NCI-H187 treated with DMSO at 0.1 percent for 48 hours (cell line): ENCODE measurements at regions not wholly inside any gene's neighbourhood (a gene's known extent, or its start where the extent isn't known, plus 50 kb on each side); places are given as distances from the start of the nearest gene placed in this dataset.

Experiments used
- DNase-seq: peaks from one replicate; lab custom pipeline; 2025; lab: John Stamatoyannopoulos, UW

DNA sequence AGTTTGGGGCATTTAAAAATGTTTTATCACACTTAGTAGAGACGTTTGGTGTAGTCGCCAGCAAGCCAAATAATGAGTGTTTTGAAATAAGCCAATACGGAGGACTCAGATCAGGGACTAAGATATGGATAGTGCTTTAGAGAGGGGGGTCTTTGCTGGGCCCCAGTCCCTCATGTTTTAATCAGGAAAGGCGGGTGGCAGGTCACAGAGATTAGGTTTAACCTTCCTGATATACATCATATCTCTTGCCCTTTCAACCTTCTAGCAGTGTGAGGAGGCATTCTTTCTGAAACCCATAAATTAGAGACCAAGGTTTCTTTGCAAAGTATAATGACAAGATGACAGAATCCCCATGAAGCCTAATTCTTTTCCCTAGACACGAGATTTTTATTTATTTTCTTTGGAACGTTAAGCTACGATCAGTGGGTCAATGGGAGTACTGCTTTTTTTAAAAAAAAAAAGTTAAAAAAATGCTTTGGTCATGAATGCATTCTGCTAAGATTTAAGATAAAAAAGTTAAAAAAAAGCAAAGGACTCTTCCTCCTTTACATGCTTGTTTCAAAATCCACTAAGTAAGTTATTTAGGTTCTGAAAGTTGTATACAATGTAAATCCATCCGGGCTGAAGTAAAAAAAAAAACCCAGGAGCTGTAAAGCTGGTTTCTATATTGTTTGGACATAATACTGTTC lies 572.1 kb upstream of the SALL1 start:
- no peak for DNase-seq

DNA sequence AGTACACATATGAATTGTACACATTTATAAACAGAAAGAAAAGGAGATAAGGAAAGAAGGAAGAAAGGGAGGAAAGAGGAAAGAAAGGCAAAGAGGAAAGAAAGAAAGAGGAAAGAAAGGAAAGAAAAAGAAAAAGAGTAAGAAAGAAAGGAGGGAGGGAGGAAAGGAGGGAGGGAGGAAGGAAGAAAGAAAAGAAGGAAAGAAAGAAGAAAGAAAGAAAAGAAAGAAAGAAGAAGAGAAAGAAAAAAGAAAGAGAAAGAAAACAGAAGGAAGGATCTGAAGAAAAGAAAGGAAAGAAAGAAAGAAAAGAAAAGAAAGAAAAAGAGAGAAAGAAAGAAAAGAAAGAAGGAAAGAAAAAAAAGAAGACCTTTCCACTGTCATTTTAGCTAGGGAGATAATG lies 571.4 kb upstream of the SALL1 start:
- no peak for DNase-seq

DNA sequence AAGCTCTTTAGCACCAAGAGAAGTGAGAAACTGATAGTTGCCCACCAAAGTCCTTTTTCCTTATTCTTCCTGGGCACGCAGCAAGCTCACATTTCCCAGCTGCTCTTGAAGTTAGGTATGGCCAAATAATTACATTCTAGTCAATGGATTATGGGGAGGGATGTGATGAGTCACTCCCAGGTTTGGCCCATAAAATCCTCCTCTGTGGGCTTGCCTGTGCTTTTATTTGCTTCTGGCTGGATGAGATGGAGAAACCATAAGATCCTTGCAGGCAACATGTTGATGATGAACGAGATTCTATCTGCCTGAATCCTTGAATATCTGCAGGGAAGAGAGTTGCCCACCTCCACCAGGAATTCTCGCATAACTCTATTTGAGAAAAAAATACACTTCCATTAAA lies 568.3 kb upstream of the SALL1 start:
- no peak for DNase-seq

DNA sequence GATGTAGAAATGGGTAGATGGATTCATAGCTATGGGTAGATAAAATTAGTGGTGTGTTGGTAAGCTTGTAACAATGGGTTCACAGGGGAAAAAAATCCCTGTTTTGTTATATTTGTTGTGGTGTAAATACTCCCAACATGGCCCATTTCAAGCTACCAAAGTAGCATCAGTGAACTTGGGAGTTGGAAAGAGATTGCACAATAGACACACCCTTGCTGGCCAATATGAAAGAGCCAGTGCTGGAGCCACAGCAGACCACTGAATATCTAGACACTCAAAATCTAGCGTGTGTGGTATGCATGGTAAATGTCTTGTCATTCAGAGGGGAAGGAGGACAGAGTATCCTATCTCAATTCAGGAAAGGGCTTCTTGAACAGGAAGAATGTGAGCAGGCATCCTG lies 565.1 kb upstream of the SALL1 start:
- no peak for DNase-seq

DNA sequence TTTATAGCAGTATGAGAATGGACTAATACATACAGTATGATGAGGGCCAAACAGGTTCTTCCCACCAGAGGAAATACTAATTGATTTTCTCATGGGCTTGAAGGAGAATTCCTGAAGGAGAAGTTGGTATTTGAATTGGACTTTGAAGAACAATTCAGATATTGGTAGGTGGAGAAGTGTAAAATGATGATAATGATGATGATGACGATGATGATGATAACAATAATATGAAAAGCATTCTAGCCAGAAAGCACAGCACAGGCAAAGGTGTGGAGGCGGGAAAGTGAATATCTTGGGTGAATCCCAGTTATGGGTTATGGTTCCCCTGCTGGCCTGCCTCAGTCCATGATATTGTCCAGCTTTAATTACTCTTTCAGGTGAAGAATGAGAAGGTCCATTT lies 562.4 kb upstream of the SALL1 start:
- DNase-seq, result no peak

DNA sequence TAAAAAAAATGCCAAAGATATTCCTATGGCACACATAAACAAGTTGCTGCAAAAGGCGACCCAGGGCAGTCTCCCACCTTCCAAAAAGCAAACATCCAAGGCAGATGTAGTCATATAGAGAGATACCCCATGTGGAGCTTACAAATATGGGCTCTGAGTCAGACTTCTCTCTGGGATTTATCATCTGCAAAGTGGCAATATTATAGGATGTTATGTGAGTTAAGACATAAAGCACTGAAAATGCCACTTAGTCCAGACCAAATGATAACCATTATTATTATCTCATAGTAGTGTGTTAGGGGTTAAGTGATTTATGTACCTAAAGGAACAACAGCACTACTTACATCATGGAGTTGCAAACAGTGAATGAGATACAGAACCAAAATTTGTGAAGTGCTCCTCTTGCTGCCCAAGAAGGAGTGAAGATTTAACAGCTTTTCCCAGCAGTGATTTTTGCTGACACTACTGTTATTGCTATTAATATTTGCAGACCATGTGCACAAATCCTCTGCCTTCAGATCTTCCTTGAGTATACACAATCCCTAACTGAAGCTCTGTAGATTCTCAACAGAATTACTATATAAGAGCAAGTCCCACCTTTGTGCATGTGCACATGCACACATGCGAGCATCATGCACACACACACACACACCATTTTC lies 560.0 kb upstream of the SALL1 start:
- no peak for DNase-seq

DNA sequence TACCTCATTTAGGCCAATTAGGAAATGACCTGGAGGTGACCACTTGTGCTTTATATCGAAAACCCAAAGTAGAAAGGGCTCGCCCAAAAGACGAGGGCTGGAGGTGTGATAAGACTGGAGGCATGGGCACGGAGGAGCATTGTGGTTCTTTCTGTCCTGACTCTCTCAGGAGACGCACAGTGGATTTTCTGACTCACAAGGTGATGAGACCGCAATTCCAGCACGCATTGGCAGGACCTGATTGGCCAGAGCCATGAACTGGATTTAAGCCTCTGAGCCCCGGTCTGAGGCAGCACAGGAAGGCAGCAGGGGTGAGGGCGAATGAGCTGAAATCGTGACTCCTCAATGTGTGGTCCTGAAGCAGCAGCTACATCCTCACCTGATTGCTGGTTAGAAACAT lies 559.1 kb upstream of the SALL1 start:
- no peak for DNase-seq

DNA sequence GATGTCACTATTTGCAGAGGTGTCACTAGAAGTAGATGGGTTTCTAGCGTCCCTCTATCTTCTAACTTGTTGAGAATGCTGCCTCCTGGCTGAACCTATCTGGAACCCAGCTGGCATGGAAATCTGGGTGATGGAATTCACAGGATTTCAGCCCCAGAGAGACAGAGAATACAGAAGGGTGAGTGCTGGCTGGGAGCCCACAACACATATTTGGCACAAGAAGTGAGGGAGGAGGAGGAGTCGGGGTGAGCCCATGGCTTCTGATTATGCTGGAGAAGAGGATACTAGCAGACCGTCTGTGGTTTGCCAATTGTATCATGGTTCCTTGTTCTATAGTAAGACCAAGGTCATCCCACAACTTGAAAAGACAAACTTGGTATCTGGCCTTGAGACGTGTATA lies 557.8 kb upstream of the SALL1 start:
- DNase-seq, result no peak

DNA sequence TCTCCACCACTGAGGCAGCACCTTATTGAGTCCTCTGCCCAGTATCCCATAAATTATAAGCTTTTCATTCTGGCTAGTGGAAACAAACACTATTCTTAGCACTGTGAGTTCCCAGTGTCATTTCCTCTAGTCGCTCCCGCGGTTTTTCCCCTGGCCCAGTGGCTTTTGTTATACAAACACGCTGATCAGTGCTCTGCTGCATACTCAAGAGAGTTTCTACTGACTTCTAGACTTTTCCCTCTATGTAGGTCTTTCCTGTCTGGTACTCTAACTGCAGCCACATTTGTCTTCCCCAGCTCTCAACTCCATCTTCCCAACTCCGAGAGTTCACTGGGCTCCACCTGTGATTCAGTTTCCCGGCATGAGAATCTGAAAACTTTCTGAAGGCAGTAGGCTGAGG lies 556.6 kb upstream of the SALL1 start:
- no peak for DNase-seq

DNA sequence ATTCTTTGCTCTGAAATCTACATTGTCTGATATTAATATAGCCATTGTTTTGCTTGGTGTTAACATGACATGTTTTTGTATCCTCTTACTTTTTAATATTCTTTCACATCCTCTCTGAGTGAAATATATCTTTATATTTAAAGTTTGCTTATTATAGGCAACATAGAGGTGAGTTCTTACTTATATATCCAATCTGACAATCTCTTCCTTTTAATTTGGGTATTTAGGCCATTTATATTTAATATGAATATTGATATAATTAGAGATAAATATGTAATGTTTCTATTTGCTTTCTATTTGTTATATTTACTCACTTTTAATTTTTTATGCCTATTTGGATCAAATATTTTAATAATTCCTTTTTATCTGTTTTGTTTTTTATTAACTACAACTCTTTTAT lies 554.1 kb upstream of the SALL1 start:
- no peak for DNase-seq

DNA sequence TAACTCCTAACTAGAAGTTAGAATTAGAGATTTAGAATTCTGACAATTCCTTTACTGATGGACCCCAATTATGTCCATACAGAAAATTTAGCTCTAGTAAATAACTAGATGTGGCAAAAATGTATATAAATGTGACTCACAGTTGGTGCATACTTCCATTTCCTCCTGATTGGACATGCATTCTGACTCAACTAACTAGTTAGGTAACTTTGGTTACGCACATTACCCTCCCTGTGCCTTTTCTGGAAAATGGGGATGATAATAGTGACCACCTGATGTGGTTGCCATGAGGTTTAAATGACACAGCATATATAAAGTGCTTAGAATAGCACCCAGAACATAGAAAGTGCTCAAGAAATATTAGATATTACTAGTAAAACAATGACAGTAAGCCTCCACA lies 550.0 kb upstream of the SALL1 start:
- no peak for DNase-seq

DNA sequence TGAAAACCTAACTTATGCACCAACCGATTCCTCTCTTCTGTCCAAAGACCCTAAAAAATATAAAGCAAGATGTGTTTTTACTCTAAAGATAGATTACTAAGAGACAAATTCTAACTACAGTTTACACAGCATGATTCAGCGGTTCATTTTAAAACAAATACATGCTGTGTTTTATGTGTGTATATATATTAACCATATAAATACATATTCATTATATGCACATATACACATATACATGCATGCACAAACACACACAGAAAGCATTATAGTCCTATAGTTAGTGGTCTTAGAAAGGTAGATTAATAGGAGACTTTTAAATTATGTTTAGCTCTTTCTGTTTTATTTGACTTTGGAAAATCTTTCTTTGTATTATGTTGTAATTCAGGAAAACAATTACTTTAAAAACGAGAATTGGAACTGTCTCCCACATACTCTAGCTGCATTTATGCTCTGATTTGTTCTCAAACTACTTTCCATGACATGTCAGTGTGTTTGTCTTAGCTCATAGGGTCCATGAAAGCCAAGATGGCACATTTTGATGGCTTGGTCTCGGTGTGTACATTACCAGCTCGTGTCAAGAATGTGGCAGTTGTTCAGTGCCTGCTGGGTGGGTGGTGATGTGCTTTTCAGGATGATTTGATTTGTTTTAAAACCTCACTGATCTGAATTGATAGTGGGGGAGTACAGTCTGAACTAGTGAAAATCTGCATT lies 548.8 kb upstream of the SALL1 start:
- no peak for DNase-seq

DNA sequence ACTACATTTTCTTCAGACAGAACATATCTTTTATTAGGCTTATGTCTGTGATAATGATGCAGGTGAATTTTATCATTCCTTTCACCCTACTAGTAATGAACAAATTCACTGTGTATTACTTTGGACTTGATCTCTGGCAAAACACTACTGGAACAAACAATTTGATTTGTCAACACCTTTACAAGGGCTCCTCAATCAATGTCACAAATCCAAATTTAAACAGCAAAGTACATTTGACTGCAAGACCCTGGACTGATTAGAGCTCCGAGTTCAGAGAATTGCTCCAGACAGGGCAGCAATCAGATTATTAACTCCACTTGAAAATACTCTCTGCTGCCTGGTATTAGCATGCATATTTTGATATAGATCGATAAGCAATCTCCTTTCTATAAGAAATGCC lies 547.6 kb upstream of the SALL1 start:
- DNase-seq, result no peak

DNA sequence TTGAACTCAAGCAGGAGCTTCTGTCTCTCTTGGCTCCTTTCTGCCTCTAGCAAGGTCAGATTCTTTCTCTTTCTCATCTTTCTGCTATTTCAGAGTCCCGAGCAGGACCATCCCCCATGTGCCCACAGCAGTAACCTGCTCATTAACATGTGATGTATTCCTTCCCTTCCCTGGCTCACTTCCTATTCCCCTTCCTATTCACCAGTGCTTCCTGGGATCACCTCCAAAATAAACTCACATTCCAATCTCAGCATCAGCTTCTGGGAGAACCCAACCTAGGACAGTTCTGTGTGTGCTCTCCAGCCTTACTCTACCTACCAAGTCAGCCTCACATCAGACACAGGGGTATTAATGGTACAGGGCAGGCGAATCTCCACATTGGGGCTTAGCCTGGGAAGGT lies 546.4 kb upstream of the SALL1 start:
- DNase-seq, result no peak

DNA sequence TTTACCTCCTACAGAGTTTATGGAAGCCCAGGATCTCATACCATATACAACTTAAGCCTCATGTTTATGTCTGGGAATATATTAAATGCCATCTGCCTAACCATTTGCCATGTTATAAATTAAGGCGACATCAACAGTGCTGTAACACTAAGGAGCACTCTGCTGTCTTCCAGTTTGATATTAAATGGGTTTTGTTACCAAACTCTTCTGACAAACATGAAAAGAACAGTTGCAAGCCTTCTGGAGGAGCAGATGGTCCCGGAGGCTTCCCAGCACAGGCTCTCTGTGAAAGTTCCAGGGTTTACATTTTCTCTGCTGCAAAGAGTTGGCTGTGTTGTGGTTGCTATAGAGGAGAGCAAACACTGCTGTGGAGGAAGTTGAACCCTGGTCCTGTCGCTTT lies 545.3 kb upstream of the SALL1 start:
- no peak for DNase-seq

DNA sequence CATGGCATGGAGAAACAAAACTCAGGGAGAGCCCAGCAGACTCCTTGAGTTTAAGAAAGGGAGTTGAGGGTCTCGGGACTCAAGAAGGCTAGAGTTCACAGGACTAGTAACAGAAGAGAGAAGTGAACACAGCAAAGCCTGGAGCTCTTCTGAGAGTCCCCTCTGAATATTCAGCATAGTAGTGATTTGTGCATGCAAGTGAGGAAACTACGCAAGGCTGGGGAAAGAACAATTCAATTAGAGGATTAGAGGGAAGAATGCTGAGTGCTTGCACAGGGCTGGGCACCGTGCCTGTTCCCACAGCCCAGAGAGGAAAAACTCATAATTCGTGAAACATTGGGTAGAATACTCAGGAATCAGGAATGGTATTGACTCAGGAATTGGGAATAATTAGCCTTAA lies 540.0 kb upstream of the SALL1 start:
- DNase-seq, result no peak

DNA sequence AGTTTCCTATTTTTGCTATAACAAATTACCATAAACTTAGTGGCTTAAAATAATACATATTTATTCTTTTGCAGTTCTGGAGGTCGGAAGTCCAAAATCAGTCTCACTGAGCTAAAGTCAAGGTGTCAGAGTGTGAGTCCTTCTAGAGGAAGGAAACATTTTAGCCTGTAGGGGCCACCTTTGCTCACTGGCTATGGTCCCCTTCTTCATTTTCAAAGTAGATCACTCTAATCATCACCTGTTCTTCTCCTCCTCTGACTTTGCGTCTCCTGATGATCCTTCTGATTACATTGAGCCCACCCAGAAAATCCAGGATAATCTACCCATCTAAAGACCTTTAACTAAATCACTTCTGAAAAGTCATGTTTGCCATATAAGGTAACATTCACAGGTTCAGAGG lies 534.4 kb upstream of the SALL1 start:
- no peak for DNase-seq

DNA sequence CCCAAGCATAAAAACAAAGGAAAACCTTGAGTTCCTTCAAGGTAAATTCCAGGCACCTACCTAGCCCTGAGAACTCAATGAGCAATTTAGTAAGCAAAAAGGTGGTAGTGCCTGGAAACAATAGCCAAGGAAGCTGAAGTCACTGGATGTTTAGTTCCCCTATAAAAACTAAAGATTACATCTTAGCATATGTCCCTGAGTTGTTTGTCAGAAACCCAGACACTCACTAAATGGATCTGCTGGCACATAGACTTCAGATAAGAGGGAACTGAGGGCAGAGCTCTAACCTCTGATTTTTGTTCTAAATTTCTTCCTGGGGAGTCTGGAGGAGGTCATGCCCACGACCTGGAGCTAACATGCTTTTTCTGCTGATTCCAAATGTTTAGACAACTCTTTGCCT lies 532.8 kb upstream of the SALL1 start:
- DNase-seq, result no peak

DNA sequence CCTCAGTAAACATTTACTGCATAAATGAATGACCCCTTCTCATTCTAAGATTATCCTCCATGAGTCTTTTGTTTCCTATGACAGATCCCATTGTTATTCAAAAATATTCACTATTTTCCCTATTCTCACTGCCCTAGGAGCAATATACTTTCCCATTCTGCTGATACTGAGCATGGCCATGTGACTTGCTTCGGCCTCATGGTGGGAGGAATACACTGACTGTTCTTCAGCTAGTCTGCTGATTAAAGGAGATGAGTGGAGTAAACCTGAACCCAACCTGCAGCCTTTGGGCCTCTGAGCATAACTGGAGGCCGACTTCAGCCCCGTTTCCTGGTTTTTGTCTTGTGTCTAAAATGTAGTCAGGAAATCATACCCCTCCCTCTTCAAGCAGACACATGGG lies 531.8 kb upstream of the SALL1 start:
- DNase-seq, result no peak

DNA sequence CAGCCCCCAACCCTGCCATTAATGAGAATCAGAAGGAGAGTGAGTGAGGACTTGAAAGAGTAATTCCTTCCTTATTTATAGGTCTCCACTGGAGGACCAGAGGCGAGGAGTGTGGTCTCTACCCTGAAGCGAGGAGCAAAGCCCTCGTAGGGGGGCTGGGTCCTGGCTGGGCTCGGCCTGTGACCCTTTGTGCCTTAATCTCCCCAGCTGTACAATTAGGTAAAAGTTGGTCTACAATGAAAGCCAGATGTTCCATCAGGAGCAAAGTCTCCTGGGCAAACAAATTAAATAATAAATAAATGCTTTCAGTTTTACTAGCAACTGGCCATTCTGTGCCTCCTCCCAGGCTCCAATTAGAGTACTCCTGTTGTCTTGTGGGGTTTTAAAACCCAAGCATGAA lies 523.5 kb upstream of the SALL1 start:
- no peak for DNase-seq

DNA sequence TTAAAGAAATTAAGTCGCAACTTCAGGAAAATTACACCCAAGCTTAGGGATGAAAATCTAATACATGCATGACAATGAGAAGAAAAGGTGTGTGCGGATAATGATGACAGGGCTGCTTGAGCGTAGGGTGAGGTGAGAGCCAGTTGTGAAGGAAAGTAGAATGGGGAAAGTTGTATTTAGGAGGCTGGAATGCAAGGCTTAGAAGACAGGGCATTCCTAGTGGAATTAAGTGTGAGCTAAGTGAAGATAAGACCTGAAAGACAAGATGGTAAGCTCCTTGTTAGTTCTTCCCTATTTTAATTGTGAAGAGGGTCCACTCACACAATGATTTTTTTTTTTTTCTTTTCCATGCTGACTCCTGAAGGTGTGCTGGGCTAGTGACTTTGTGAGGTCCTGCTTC lies 519.5 kb upstream of the SALL1 start:
- DNase-seq, result no peak

DNA sequence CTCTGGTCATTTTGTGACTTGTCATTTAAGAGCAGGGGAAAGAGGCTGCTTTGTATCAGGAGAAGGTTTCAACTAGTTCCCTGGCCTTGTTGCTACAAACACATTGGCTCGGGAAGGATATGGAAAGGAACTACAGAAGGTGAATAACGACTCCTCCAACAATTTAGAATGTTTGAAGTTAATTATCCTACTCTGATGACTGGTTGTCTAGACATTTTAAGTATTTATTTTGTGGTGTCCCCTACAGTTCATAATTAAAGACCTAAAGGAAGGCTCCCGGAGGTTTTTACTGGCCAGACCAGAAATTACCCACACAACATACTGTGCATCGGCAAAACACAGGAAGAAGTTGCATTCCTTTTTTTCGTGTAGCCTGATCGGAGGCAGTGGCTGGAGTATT lies 515.8 kb upstream of the SALL1 start:
- no peak for DNase-seq

DNA sequence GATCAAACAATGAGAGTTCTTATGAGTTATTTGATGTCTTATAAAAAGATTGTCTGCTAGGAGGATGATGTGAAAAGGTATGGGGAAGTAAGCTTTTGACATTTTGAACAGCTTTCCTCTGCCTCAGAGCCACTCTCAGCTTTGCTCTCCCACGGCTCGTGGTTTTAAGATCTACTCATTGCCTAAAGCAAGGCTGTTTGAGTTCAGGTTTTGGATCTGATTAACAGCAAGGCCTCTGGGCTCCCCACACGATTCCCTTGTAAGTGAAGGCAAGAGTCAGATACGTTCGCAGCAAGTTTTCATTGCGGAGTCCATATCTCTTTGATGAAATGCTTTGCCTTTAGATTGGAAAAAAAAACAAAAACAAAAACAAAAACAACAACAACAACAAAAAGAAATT lies 515.0 kb upstream of the SALL1 start:
- no peak for DNase-seq
